ENCODE measurements at regions not wholly inside any gene's neighbourhood (a gene's known extent, or its start where the extent isn't known, plus 50 kb on each side); places are given as distances from the start of the nearest gene placed in this dataset.
A peak's percentile ranks its signal among the peaks of the same experiment; 100 is the strongest.

DNA sequence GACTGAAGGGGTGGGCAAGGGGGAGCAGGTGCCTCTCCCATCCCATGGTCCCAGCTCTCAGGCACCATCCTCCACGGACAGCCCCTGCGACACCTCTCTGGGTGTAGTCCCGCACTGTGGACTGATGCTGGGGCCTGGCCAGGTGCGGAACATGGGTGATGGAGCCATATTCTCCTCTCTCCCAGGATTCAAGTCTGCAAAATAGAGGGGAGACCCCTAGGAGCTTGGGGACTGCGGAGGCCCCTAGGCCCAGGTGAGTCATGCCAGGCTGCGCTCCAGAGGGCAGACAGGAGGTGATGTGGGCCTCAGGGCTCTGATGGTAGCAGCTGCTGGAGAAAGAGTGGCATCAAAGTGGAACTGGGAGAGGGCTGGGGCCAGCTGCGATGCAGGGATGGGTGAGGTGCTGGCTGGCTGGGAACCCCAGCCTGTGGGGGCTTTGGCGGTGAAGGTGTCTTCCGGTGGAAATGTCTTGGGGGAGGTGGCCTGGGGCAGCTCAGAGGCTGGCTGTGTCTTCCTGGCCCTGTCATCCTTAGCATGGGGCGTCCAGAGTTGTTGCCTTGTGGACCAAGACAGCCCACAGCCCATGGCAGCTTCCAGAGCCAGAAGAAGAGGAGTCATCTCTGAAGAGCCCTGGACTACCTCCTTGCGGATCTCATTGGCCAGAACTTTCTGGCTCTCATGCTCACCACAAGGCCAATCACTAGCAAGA, 149.1 kb downstream of the KIF26A start:
- peaks cover 3% of the 10 kb centered on the region for H3K9me3 Mint-ChIP-seq (ENCODE audit: low read depth)
- H3K4me1 Mint-ChIP-seq (ENCODE audit: low read depth): no peaks in the 10 kb centered on the region
- H3K27ac Mint-ChIP-seq (ENCODE audit: unreplicated experiment): no peak overlapping the region
- H3K36me3 Mint-ChIP-seq (ENCODE audit: low read depth): no peaks in the 10 kb centered on the region
- peaks cover 7% of the 10 kb centered on the region for H3K27me3 Mint-ChIP-seq (ENCODE audit: low read depth)
- no peak overlapping the region for H3K4me3 Mint-ChIP-seq (ENCODE audit: unreplicated experiment)
- peak; percentile 64 for DNase-seq (ENCODE audit: low spot score)
- TF ChIP-seq, protein P1, sequence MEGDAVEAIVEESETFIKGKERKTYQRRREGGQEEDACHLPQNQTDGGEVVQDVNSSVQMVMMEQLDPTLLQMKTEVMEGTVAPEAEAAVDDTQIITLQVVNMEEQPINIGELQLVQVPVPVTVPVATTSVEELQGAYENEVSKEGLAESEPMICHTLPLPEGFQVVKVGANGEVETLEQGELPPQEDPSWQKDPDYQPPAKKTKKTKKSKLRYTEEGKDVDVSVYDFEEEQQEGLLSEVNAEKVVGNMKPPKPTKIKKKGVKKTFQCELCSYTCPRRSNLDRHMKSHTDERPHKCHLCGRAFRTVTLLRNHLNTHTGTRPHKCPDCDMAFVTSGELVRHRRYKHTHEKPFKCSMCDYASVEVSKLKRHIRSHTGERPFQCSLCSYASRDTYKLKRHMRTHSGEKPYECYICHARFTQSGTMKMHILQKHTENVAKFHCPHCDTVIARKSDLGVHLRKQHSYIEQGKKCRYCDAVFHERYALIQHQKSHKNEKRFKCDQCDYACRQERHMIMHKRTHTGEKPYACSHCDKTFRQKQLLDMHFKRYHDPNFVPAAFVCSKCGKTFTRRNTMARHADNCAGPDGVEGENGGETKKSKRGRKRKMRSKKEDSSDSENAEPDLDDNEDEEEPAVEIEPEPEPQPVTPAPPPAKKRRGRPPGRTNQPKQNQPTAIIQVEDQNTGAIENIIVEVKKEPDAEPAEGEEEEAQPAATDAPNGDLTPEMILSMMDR (IDR thresholded peaks at IDR 0.05): no peak

DNA sequence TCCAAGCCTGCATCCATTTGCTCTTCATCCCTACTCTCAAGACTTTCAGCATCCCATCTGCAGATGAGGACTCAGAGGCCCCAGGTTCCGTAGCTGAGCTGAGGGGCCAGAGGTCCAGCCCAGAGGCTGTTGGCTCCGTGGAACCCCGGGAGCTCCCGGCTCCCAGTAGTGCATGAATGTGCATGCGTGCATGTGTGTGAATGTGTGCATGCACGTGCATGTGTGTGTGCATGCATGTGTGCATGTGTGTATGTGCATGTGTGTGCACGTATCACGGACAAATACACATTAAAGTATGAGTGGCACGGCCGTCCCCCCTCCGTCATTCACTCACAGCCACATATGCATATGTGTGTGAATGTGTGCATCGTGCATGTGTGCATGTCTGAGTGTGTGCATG, 149.9 kb downstream of the KIF26A start:
- peak; percentile 41 for DNase-seq (ENCODE audit: low spot score)
- Mint-ChIP-seq H3K4me3 (ENCODE audit: unreplicated experiment) (no peak overlapping the region), H3K36me3 (ENCODE audit: low read depth) (no peaks in the 10 kb centered on the region), H3K27ac (ENCODE audit: unreplicated experiment) (no peak overlapping the region), H3K9me3 (ENCODE audit: low read depth) (peaks cover 3% of the 10 kb centered on the region), H3K27me3 (ENCODE audit: low read depth) (peaks cover 8% of the 10 kb centered on the region), H3K4me1 (ENCODE audit: low read depth) (no peaks in the 10 kb centered on the region)
- TF ChIP-seq, protein P1 (IDR thresholded peaks at IDR 0.05): no peak

DNA sequence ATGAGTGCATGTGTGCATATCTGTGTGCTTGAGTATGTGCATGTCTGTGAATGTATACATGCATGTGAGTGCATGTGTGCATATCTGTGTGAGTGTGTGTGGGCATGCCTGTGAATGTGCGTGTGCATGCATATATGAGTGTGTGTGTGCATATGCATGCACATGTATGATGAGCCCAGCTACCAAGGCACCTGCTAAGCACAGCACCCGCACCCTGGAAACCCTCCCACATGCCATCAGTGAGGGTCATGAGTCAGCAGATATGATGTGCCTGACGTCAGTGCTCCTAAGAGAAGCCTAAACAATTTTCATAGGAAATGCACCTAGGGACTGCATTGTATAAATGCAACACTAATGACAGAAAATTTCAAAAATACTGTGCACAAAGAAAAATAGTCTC, 151.1 kb downstream of the KIF26A start:
- no peaks in the 10 kb centered on the region for H3K36me3 Mint-ChIP-seq (ENCODE audit: low read depth)
- TF ChIP-seq, protein P1 (IDR thresholded peaks at IDR 0.05): no peak
- H3K27me3 Mint-ChIP-seq (ENCODE audit: low read depth): peaks cover 16% of the 10 kb centered on the region
- peak; percentile 13 for DNase-seq (ENCODE audit: low spot score)
- no peak overlapping the region for H3K27ac Mint-ChIP-seq (ENCODE audit: unreplicated experiment)
- peaks cover 3% of the 10 kb centered on the region for H3K9me3 Mint-ChIP-seq (ENCODE audit: low read depth)
- no peak overlapping the region for H3K4me3 Mint-ChIP-seq (ENCODE audit: unreplicated experiment)
- H3K4me1 Mint-ChIP-seq (ENCODE audit: low read depth): no peaks in the 10 kb centered on the region

DNA sequence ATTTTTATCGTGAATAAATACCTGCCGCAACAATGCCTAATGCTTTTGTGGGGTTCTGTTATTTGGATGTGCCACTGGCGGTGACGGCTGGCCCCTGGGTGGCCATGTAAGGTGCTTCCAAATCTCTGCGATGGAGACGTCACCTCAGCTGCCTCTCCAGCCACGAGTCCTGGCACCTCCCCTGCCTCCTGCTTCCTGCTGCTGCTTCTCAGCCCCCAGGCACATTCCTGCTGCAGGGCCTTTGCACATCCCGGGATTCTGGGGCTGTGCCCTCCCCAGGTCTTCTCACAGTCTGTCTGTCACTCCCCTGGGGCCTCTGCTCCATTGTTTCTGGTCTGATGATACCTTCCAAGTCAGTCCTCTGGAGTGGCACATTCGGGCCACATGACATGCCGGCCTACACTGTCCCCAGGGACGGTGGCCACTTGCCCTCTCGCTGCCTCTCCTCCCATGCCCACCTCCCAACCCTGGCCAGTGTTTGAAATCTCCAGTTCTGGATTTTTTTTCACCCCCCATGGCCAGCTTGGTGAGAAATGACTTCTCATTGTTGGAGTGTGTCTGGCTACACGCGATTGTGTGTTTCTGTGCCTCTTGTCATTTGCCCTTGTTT, 151.8 kb downstream of the KIF26A start:
- H3K4me3 Mint-ChIP-seq (ENCODE audit: unreplicated experiment): no peak overlapping the region
- no peaks in the 10 kb centered on the region for H3K4me1 Mint-ChIP-seq (ENCODE audit: low read depth)
- peaks cover 3% of the 10 kb centered on the region for H3K9me3 Mint-ChIP-seq (ENCODE audit: low read depth)
- H3K27me3 Mint-ChIP-seq (ENCODE audit: low read depth): peaks cover 16% of the 10 kb centered on the region
- no peaks in the 10 kb centered on the region for H3K36me3 Mint-ChIP-seq (ENCODE audit: low read depth)
- TF ChIP-seq, protein P1 (IDR thresholded peaks at IDR 0.05): no peak
- no peak overlapping the region for H3K27ac Mint-ChIP-seq (ENCODE audit: unreplicated experiment)
- peak; percentile 58 for DNase-seq (ENCODE audit: low spot score)

DNA sequence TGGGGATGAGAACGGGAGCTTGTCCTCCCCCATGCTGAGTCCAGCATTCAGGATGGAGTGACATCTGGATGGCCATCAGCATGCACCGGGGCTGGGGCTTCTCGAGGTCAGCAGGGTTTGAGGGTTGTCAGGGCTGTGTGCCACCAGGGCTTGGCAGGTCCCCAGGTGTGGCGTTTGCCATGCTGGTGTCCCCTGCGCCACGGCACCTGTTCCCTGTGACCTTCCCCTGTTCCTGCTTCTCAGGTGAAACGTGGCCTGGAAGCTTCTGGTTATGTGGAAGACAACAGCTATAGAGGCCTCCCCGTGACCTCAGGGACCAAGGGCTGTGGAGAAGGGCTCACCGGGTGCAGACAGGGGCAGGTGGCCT, 152.4 kb downstream of the KIF26A start:
- peak; percentile 61 for DNase-seq (ENCODE audit: low spot score)
- no peak overlapping the region for H3K27ac Mint-ChIP-seq (ENCODE audit: unreplicated experiment)
- TF ChIP-seq, protein P1 (IDR thresholded peaks at IDR 0.05): no peak
- peaks cover 3% of the 10 kb centered on the region for H3K9me3 Mint-ChIP-seq (ENCODE audit: low read depth)
- H3K4me3 Mint-ChIP-seq (ENCODE audit: unreplicated experiment): no peak overlapping the region
- peaks cover 18% of the 10 kb centered on the region for H3K27me3 Mint-ChIP-seq (ENCODE audit: low read depth)
- H3K4me1 Mint-ChIP-seq (ENCODE audit: low read depth): no peaks in the 10 kb centered on the region
- no peaks in the 10 kb centered on the region for H3K36me3 Mint-ChIP-seq (ENCODE audit: low read depth)

Measured in chondrocyte (in vitro differentiated cells).